ENCODE measurements at regions not wholly inside any gene's neighbourhood (a gene's known extent, or its start where the extent isn't known, plus 50 kb on each side); places are given as distances from the start of the nearest gene placed in this dataset.

- Mint-ChIP-seq H3K9me3 (peaks cover 1% of the 10 kb centered on the region), H3K4me1 (no peaks in the 10 kb centered on the region), H3K27me3 (no peaks in the 10 kb centered on the region), H3K27ac (no peak overlapping the region), H3K4me3 (no peak overlapping the region), H3K36me3 (no peaks in the 10 kb centered on the region)
- ATAC-seq (ENCODE audit: low read depth) (no peak), DNase-seq (ENCODE audit: low spot score in 2 of 2) (no peak)
Observed at GRCh38 chr13:80215368-80215767, 125.6 kb downstream of the SPRY2 start.

GRCh38 chr13:80214521-80214991 lies 126.4 kb downstream of the SPRY2 start:
- no peak for DNase-seq (ENCODE audit: low spot score in 2 of 2)
- Mint-ChIP-seq H3K4me1 (no peaks in the 10 kb centered on the region), H3K9me3 (no peaks in the 10 kb centered on the region), H3K27me3 (no peaks in the 10 kb centered on the region), H3K4me3 (no peak overlapping the region), H3K36me3 (no peaks in the 10 kb centered on the region), H3K27ac (no peak overlapping the region)
- ATAC-seq (ENCODE audit: low read depth) = no peak

- Mint-ChIP-seq H3K4me1 (no peaks in the 10 kb centered on the region), H3K27me3 (no peaks in the 10 kb centered on the region), H3K36me3 (no peaks in the 10 kb centered on the region), H3K9me3 (no peaks in the 10 kb centered on the region), H3K27ac (no peak overlapping the region), H3K4me3 (no peak overlapping the region)
- no peak for DNase-seq (ENCODE audit: low spot score in 2 of 2)
- ATAC-seq (ENCODE audit: low read depth) = no peak
Observed at GRCh38 chr13:80214050-80214449, 126.9 kb downstream of the SPRY2 start.

- ATAC-seq (ENCODE audit: low read depth) (no peak), DNase-seq (ENCODE audit: low spot score in 2 of 2) (no peak)
- H3K9me3 Mint-ChIP-seq = no peaks in the 10 kb centered on the region
- H3K27me3 Mint-ChIP-seq = no peaks in the 10 kb centered on the region
- H3K4me1 Mint-ChIP-seq = no peaks in the 10 kb centered on the region
- no peak overlapping the region for H3K4me3 Mint-ChIP-seq
- H3K27ac Mint-ChIP-seq = no peak overlapping the region
- no peaks in the 10 kb centered on the region for H3K36me3 Mint-ChIP-seq
Observed at GRCh38 chr13:80213201-80213600, 127.7 kb downstream of the SPRY2 start.

GRCh38 chr13:80211566-80211965 lies 129.4 kb downstream of the SPRY2 start:
- Mint-ChIP-seq H3K36me3 (no peaks in the 10 kb centered on the region), H3K4me1 (no peaks in the 10 kb centered on the region), H3K9me3 (no peaks in the 10 kb centered on the region), H3K27ac (no peak overlapping the region), H3K4me3 (no peak overlapping the region), H3K27me3 (no peaks in the 10 kb centered on the region)
- no peak for ATAC-seq (ENCODE audit: low read depth)
- DNase-seq (ENCODE audit: low spot score in 2 of 2) = no peak

- no peaks in the 10 kb centered on the region for H3K36me3 Mint-ChIP-seq
- H3K9me3 Mint-ChIP-seq = peaks cover 7% of the 10 kb centered on the region
- H3K4me1 Mint-ChIP-seq = no peaks in the 10 kb centered on the region
- no peak for DNase-seq (ENCODE audit: low spot score in 2 of 2)
- ATAC-seq (ENCODE audit: low read depth) = no peak
- no peak overlapping the region for H3K27ac Mint-ChIP-seq
- H3K27me3 Mint-ChIP-seq = no peaks in the 10 kb centered on the region
- no peak overlapping the region for H3K4me3 Mint-ChIP-seq
Observed at GRCh38 chr13:80204642-80205041, 136.3 kb downstream of the SPRY2 start.

- no peak overlapping the region for H3K27ac Mint-ChIP-seq
- H3K36me3 Mint-ChIP-seq = no peaks in the 10 kb centered on the region
- H3K27me3 Mint-ChIP-seq = no peaks in the 10 kb centered on the region
- H3K9me3 Mint-ChIP-seq = peaks cover 7% of the 10 kb centered on the region
- ATAC-seq (ENCODE audit: low read depth) (no peak), DNase-seq (ENCODE audit: low spot score in 2 of 2) (no peak)
- no peaks in the 10 kb centered on the region for H3K4me1 Mint-ChIP-seq
- H3K4me3 Mint-ChIP-seq = no peak overlapping the region
Observed at GRCh38 chr13:80203496-80203895, 137.4 kb downstream of the SPRY2 start.

GRCh38 chr13:80201694-80202468 lies 139.0 kb downstream of the SPRY2 start:
- H3K27ac Mint-ChIP-seq = no peak overlapping the region
- H3K36me3 Mint-ChIP-seq = no peaks in the 10 kb centered on the region
- H3K4me3 Mint-ChIP-seq = no peak overlapping the region
- H3K9me3 Mint-ChIP-seq = peaks cover 7% of the 10 kb centered on the region
- H3K4me1 Mint-ChIP-seq = no peaks in the 10 kb centered on the region
- DNase-seq (ENCODE audit: low spot score in 2 of 2) (no peak), ATAC-seq (ENCODE audit: low read depth) (no peak)
- no peaks in the 10 kb centered on the region for H3K27me3 Mint-ChIP-seq

GRCh38 chr13:80199585-80200292 lies 141.2 kb downstream of the SPRY2 start:
- Mint-ChIP-seq H3K4me3 (no peak overlapping the region), H3K27ac (no peak overlapping the region), H3K4me1 (no peaks in the 10 kb centered on the region), H3K9me3 (peaks cover 8% of the 10 kb centered on the region), H3K36me3 (no peaks in the 10 kb centered on the region), H3K27me3 (peaks cover 1% of the 10 kb centered on the region)
- ATAC-seq (ENCODE audit: low read depth) = no peak
- DNase-seq (ENCODE audit: low spot score in 2 of 2) = no peak

- no peak for ATAC-seq (ENCODE audit: low read depth)
- Mint-ChIP-seq H3K4me1 (no peaks in the 10 kb centered on the region), H3K9me3 (peaks cover 8% of the 10 kb centered on the region), H3K4me3 (no peak overlapping the region), H3K27me3 (peaks cover 1% of the 10 kb centered on the region), H3K36me3 (no peaks in the 10 kb centered on the region), H3K27ac (no peak overlapping the region)
- no peak for DNase-seq (ENCODE audit: low spot score in 2 of 2)
Observed at GRCh38 chr13:80199067-80199466, 141.9 kb downstream of the SPRY2 start.

GRCh38 chr13:80196756-80197155 lies 144.2 kb downstream of the SPRY2 start:
- Mint-ChIP-seq H3K27me3 (peaks cover 1% of the 10 kb centered on the region), H3K9me3 (peaks cover 5% of the 10 kb centered on the region), H3K4me3 (no peak overlapping the region), H3K27ac (no peak overlapping the region), H3K4me1 (no peaks in the 10 kb centered on the region), H3K36me3 (no peaks in the 10 kb centered on the region)
- no peak for DNase-seq (ENCODE audit: low spot score in 2 of 2)
- no peak for ATAC-seq (ENCODE audit: low read depth)

- Mint-ChIP-seq H3K27me3 (peaks cover 1% of the 10 kb centered on the region), H3K4me1 (no peaks in the 10 kb centered on the region), H3K27ac (no peak overlapping the region), H3K4me3 (no peak overlapping the region), H3K36me3 (no peaks in the 10 kb centered on the region), H3K9me3 (peaks cover 1% of the 10 kb centered on the region)
- no peak for ATAC-seq (ENCODE audit: low read depth)
- DNase-seq (ENCODE audit: low spot score in 2 of 2) = no peak
Observed at GRCh38 chr13:80195649-80196048, 145.3 kb downstream of the SPRY2 start.

- H3K4me1 Mint-ChIP-seq = no peaks in the 10 kb centered on the region
- no peak overlapping the region for H3K4me3 Mint-ChIP-seq
- no peak for DNase-seq (ENCODE audit: low spot score in 2 of 2)
- no peak for ATAC-seq (ENCODE audit: low read depth)
- H3K9me3 Mint-ChIP-seq = no peaks in the 10 kb centered on the region
- H3K27me3 Mint-ChIP-seq = no peaks in the 10 kb centered on the region
- H3K27ac Mint-ChIP-seq = no peak overlapping the region
- no peaks in the 10 kb centered on the region for H3K36me3 Mint-ChIP-seq
Observed at GRCh38 chr13:80189889-80190597, 150.9 kb downstream of the SPRY2 start.

- peaks cover 5% of the 10 kb centered on the region for H3K27me3 Mint-ChIP-seq
- ATAC-seq (ENCODE audit: low read depth) (no peak), DNase-seq (ENCODE audit: low spot score in 2 of 2) (no peak)
- H3K9me3 Mint-ChIP-seq = peaks cover 2% of the 10 kb centered on the region
- no peaks in the 10 kb centered on the region for H3K36me3 Mint-ChIP-seq
- H3K27ac Mint-ChIP-seq = no peak overlapping the region
- H3K4me3 Mint-ChIP-seq = no peak overlapping the region
- no peaks in the 10 kb centered on the region for H3K4me1 Mint-ChIP-seq
Observed at GRCh38 chr13:80180740-80181355, 160.1 kb downstream of the SPRY2 start.

All from memory B cell (primary cell).